EH (cell line): ENCODE measurements at regions not wholly inside any gene's neighbourhood (a gene's known extent, or its start where the extent isn't known, plus 50 kb on each side); places are given as distances from the start of the nearest gene placed in this dataset.

Experiments used
- DNase-seq: peaks from one replicate; pipeline ENCODE4 v3.0.0-alpha.2; 2015; ENCODE audit warnings: low read depth

GRCh38 chr22:48198489-48199459 is 1436.3 kb downstream of the TBC1D22A start:
- no peak for DNase-seq

DNA sequence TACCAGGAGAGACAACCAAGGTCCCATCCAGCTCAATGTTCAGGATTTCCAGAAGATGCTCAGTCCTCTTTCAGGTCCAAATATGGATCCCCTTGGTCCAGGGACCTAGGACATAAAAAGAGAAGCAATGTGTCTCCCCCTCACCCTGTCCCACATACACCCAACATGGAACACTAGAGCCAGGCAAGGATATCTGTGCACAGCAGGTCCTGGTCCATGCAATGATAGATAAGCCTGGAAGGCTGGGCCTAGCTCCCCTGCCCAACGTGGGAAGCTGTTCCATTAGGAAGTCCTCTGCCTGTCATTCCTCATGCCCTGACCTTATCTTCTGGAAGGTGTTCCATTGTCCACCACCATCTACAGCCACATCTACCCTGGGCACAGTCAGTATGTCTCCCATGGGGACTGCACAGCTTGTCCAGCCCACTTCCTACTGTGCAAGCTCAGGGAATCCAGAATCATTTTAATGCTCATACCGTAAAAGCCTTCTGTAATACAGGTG is 1434.8 kb downstream of the TBC1D22A start:
- DNase-seq = no peak

DNA sequence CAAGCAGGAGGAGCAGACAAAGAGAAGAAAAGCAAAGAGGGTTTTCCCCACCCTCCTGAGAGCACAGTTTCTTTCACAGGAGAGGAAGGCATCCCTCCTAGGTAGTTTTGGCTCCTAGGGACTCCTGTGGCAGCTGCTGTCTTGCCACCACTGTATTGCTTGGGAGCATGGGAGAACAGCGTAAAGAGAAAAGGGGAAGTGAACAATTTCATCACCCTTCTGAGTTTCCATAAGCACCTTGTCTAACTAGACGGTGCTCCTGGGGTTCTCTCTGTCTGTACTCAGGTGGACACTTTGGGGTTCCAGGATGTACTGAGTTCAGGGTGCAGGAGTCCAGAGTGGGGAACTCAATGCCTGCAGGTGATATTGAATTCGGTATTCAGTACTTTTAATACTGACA is 1430.5 kb downstream of the TBC1D22A start:
- DNase-seq = no peak

GRCh38 chr22:48192071-48192470 is 1429.6 kb downstream of the TBC1D22A start:
- DNase-seq = no peak

DNA sequence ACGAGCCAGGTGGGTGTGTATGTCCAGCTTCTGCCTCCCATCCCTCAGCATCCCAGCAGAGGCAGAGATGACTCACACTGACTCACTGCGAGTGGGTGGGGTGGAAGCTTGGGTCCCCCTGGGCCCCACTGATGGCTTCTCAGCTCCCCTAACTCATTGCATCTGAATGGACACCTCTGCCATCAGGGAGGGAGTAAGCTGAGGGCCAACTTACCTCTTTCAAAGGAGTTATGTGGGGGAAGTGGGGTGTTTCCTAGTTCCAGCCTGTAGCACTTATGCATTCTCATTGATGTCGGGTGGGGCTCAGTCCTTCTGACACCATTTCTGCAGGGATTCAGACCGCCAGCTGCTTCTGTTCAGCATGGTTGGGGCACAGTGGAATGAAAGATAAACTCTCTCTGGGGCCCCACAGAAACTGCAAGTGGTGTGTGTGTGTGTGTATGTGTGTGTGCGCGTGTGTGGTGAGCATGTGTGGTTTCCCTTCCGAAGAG is 1425.8 kb downstream of the TBC1D22A start:
- no peak for DNase-seq

GRCh38 chr22:48187356-48187755 is 1424.9 kb downstream of the TBC1D22A start:
- DNase-seq = no peak

DNA sequence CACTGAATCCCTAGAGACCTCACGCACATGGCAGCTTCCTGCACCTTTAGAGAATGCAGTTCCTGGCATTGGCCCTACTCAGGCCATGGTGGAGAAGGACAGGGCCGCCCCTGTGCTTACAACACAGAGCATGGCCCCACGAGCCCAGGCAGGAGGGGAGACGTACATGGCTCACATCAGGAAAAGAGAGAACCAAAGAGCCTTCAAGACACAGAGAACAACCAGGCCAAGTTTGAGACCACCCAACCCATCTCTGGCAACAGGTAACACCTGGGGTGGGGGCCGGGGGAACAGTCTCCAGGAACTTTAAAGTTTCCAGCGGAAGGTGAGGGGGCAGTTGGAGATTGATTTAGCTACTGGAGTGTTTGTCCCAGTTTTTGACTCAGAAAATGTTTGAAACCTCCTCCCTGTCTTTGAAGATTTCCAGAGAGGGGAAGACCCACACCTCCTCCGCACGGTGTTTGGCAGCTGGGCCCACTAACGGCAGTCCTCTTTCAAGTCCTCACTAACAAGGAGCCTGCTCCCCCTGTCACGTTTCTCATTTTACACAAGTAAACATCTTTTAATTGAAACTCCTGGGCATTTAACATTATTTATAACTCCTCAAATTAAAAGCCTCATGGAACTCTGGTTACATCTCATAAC is 1423.8 kb downstream of the TBC1D22A start:
- DNase-seq = no peak

DNA sequence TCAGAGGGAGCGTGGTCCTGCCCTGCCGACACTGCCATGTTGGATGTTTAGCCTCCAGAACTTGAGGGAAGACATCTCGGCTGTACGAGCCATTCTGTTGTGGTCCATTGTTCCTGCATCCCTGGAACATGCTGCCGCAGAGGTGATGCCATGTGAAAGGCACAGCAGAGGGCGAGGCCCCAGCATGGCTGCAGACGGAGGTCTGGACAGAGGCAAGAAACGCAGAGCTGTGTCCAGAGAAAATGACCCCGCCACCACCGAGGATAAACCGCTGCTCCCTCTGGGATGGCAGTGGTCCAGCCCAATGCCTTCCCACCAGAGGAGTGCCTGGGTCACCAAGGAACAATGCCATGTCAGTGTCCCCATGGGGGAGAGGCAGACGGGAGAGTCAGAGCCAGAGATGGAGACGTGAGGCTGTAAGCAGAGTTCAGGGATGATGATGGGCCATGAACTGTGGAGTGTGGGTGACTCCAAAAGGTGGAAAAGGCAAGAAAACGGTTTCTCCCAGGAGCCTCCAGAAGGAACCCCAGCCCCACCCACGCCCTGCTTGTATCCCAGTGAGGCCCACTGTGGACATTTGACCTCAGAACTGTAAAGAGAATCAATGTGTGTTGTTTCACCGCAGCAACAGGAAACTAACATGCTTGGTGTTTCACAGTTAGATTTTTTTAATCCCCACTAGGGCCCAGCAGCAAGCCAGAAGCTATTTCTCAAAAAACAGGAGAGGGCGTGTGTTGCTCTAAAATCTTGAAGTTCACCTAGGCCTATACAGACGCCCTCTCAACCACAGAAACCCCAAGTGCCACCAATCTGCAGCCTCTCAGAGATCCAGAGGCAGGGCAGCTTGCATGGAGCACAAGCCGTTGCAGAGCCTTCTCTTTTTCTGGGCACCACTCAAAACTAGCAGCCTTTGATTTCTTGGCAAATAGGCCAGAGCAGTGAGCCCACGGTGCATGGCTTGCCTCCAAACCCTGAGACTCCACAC is 1422.9 kb downstream of the TBC1D22A start:
- DNase-seq = no peak

GRCh38 chr22:48182846-48183805 is 1420.7 kb downstream of the TBC1D22A start:
- no peak for DNase-seq

GRCh38 chr22:48182031-48182430 is 1419.6 kb downstream of the TBC1D22A start:
- no peak for DNase-seq

GRCh38 chr22:48181263-48181955 is 1419.0 kb downstream of the TBC1D22A start:
- no peak for DNase-seq

DNA sequence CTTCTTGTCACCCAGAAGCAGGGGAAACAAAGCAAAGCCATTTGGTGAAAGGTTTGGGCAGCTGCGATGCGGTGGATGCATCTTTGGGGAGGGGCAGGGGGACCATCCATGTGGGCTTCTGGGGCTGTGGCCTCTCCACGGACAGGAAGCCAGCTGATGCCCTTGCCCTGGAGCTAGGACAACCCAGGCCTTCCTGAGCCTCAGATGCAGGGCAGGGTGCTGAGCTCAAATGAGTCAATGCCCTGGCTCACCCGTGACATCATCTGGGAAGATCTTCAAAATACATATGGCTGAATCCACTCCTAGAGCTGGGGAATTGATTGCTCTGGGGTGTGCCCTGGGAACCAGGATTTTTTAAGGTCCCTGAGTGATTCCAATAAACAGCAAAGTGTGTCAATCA is 1418.2 kb downstream of the TBC1D22A start:
- no peak for DNase-seq

- no peak for DNase-seq
Observed at GRCh38 chr22:48179571-48180546, 1417.4 kb downstream of the TBC1D22A start.

DNA sequence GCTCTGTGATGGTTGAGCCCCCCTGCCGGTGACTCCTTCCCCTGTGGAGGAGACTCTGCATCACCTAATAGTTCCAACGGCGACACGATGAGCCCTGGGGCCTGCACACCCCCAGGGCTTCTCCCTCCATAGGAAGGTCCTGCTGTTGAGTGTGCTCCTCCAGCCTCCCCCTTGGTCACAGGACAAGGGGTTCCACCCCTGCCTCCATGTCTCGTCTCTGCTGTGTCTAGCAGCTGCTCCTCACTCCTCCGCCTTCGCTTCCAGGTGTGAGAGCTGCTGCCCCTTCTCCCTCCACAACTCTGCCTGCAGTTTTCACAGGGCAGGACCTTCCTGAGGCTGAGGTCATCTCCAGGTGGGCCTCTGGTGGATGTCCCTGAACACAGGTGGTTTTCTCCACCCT is 1416.1 kb downstream of the TBC1D22A start:
- no peak for DNase-seq

- DNase-seq = no peak
Observed at GRCh38 chr22:48177631-48178030, 1415.2 kb downstream of the TBC1D22A start.

DNA sequence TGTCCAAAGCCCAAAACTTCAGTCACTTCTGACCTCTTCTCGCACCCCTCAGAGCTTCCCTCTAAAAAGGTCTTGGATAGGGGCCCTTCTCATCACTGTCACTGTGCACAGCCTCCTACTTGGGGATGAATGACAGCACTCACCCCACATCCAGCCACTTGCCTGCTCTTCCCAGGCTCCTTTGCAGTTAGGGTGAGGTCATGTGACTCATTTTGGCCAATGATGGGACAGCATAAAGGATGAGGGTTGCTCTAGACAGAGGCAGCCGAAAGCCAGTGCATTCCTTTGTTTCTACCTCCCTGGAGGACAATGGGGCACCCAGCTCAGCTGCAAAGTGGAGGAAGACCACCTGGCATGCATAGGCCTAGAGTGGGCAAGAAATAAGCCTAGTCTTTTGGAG is 1413.3 kb downstream of the TBC1D22A start:
- DNase-seq = no peak

DNA sequence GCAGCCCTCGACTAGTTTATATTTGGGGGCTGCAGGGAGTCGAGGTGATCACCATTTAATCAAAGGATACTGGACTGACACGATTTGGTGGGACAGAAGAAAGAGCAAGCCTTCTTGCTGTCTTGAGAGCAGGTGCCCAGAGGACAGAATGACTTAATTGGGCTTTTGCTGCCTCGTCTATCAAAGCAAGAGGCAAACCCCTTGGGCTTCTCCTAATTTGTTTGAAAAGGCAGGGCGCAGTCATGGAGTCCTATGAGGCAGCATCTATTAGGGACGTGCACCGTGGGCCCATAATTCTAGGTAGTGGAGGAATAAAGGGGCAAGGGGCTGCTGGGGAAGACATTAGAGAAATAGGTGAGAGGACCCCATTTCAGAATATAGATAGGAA is 1411.3 kb downstream of the TBC1D22A start:
- no peak for DNase-seq

DNA sequence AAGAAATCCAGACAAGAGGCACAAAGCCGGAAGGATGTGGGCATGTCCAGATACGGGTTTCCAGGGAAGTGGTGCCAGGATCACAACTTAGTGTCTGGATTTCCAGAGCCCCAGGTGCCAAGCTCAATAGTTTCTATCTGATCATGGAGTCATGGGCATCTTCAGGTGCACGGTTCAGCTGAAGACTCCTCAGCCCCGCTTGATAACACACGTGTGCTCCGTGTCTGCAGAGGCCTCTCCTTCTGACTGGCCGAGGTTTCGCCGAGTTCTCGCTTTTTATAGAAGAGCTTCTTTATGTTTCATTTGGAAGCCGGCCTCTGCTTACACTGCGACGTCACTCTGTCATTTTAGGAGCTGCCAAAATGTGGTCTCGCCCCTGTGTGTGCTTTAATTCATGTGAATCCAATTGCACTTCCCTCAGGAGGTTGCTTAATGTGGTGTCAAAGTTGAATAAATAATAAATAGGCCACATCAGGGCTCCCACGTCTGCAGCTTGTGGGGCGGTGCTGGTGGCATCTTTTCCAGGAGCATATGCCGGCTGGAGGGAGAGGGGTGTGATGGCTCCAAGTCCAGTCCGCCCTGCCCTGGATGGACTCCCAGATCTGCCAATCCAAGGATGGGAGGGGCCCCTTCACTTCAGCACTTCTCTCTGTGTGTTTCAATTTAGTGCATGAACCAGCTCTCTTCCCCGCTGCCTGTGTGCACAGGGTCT is 1410.8 kb downstream of the TBC1D22A start:
- no peak for DNase-seq
